GM12878 (cell line): ENCODE measurements at regions not wholly inside any gene's neighbourhood (a gene's known extent, or its start where the extent isn't known, plus 50 kb on each side); places are given as distances from the start of the nearest gene placed in this dataset.

Source experiments
- CREB1 ChIP-seq: IDR thresholded peaks from 2 replicates; pipeline ENCODE4 v1.6.1; 2012; ENCODE audit warnings: low read depth, mild to moderate bottlenecking, inconsistent platforms
- POLR2A ChIP-seq: IDR thresholded peaks from 2 replicates; pipeline ENCODE4 v1.6.1; 2011; ENCODE audit warnings: low read depth, mild to moderate bottlenecking, low read length
- ZNF274 ChIP-seq: IDR thresholded peaks from one replicate; pipeline ENCODE4 v1.8.0; 2011; ENCODE audit not compliant: insufficient read length, insufficient read depth
- ZSCAN29 ChIP-seq: fragments of 450-650 bp; IDR thresholded peaks from 2 replicates; pipeline ENCODE4 v1.6.1; 2017; ENCODE audit warnings: mild to moderate bottlenecking, moderate library complexity

GRCh38 chr4:155515444-155516075, 138.8 kb upstream of the MAP9 start:
- no peak for TF ChIP-seq POLR2A
- no peak for TF ChIP-seq CREB1
- TF ChIP-seq ZNF274, result no peak
- no peak for TF ChIP-seq ZSCAN29
